CD4-positive, CD25-positive, alpha-beta regulatory T cell (primary cell): ENCODE measurements at regions not wholly inside any gene's neighbourhood (a gene's known extent, or its start where the extent isn't known, plus 50 kb on each side); places are given as distances from the start of the nearest gene placed in this dataset.

ENCODE experiments used
- ATAC-seq, 2 donors: fragments of 150-1000 bp; cut with Tn5 transposase; one replicate each; pipeline ENCODE4 v1.10.0; 2021; ENCODE audit warnings: low read depth in 2 of 2, moderate number of reproducible peaks in 2 of 2, moderate library complexity in 1 of 2
- DNase-seq, 3 donors: peaks; one replicate each; pipeline versions ENCODE4 v3.0.0 to v3.0.0-alpha.2; 2012 to 2022; ENCODE audit warnings: mixed read lengths in 1 of 3
- H3K27ac ChIP-seq: one replicate; pipeline ENCODE4 v1.7.0; 2013; ENCODE audit warnings: mild to moderate bottlenecking, low read length; ENCODE audit not compliant: insufficient read depth, poor library complexity, severe bottlenecking
- H3K27me3 ChIP-seq: one replicate; pipeline ENCODE4 v1.7.0; 2013; ENCODE audit warnings: low read length; ENCODE audit not compliant: control insufficient read depth, insufficient read depth
- H3K36me3 ChIP-seq: one replicate; pipeline ENCODE4 v1.7.0; 2013; ENCODE audit warnings: mild to moderate bottlenecking, low read length, moderate library complexity; ENCODE audit not compliant: control insufficient read depth, insufficient read depth
- H3K4me1 ChIP-seq: 2 replicates; pipeline ENCODE4 v1.7.0; 2013; ENCODE audit warnings: mild to moderate bottlenecking, low read length; ENCODE audit not compliant: insufficient read depth, control insufficient read depth, poor library complexity, severe bottlenecking
- H3K4me3 ChIP-seq: one replicate; pipeline ENCODE4 v1.7.0; 2013; ENCODE audit warnings: low read depth, mild to moderate bottlenecking, low read length, moderate library complexity
- H3K9me3 ChIP-seq, 2 experiments: 1 replicate in 1 of 2; 2 replicates in 1 of 2; pipeline ENCODE4 v1.7.0; 2013; ENCODE audit warnings: low read length in 2 of 2, mild to moderate bottlenecking in 1 of 2, moderate library complexity in 1 of 2; ENCODE audit not compliant: control insufficient read depth in 2 of 2
- H3K27ac Mint-ChIP-seq, 3 donors: one replicate each; pipeline ENCODE4 v1.8.0; 2020 to 2022; ENCODE audit warnings: mild to moderate bottlenecking in 3 of 3, mixed read lengths in 3 of 3, moderate library complexity in 2 of 3
- H3K27me3 Mint-ChIP-seq: one replicate; pipeline ENCODE4 v1.8.0; 2022; ENCODE audit warnings: mild to moderate bottlenecking, mixed read lengths
- H3K36me3 Mint-ChIP-seq: one replicate; pipeline ENCODE4 v1.8.0; 2020; ENCODE audit warnings: mixed read lengths
- H3K4me1 Mint-ChIP-seq, 4 donors: one replicate each; pipeline ENCODE4 v1.8.0; 2020 to 2022; ENCODE audit warnings: mixed read lengths in 4 of 4, mild to moderate bottlenecking in 1 of 4
- H3K4me3 Mint-ChIP-seq, 4 donors: one replicate each; pipeline ENCODE4 v1.8.0; 2020 to 2022; ENCODE audit warnings: mild to moderate bottlenecking in 4 of 4, mixed read lengths in 4 of 4, moderate library complexity in 3 of 4
- H3K9me3 Mint-ChIP-seq, 7 donors: one replicate each; pipeline ENCODE4 v1.8.0; 2020 to 2022; ENCODE audit warnings: mixed read lengths in 7 of 7, mild to moderate bottlenecking in 3 of 7, moderate library complexity in 2 of 7

DNA sequence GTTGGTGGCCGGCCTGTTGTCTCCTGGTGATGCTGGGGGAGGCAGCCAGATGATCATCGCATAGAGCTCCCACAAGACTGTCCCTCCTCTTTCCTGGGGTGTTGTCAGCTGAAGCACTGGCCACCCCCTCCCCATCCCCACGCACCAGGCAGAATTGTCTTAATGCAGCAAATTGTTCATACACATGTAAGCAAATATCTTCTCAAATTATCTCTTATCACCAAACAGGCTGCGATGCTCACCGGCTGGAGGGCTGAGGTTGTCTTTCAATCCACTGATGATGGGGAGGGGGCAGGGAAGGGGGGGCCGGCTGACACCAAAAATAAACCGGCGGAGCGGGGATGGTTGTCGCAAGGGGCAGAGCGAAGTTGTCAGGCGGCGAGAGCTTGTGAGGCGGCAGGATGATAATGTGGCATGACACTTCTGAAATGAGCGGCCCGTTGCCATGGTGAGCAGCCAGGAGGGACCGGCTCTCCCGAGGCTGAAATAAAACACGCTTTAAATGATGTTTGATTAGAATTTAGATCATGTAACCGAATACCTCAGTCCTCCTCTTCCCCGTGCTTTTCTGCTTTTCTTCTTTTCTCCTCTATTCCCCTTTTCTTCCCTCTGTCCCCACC is 59.8 kb downstream of the MRM1 start:
- Mint-ChIP-seq H3K27me3 (peaks cover 28% of the 10 kb centered on the region), H3K9me3 (peaks cover 0 to 3% (median 0%) of the 10 kb centered on the region in 7 donors), H3K4me3 (no peak overlapping the region), H3K4me1 (peaks cover 0 to 9% (median 1%) of the 10 kb centered on the region in 4 donors), H3K27ac (no peak overlapping the region), H3K36me3 (peaks cover 3% of the 10 kb centered on the region)
- no peak overlapping the region for H3K27ac ChIP-seq
- no peaks in the 10 kb centered on the region for H3K9me3 ChIP-seq
- H3K4me3 ChIP-seq = no peak overlapping the region
- no peak for DNase-seq
- peaks cover 8% of the 10 kb centered on the region for H3K4me1 ChIP-seq
- H3K36me3 ChIP-seq = no peaks in the 10 kb centered on the region
- H3K27me3 ChIP-seq = peaks cover 9% of the 10 kb centered on the region
- no peak for ATAC-seq

DNA sequence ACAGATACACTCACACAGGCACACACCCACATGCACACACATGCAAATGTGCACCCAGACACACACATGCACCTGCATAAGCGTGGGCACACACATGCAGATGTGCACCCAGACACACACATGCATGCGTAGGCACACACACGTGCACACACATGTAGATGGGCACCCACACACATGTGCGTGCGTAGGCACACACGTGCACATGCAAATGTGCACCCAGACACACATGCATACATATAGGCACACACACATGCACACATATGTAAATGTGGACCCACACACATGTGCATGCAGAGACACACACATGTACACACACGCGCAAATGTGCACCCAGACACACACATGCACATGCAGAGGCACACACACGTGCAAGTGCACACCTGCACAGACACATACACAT is 60.3 kb downstream of the MRM1 start:
- Mint-ChIP-seq H3K4me3 (no peak overlapping the region), H3K36me3 (peaks cover 3% of the 10 kb centered on the region), H3K9me3 (peaks cover 0 to 3% (median 0%) of the 10 kb centered on the region in 7 donors), H3K27me3 (peaks cover 31% of the 10 kb centered on the region), H3K4me1 (peaks cover 0 to 6% (median under 1%) of the 10 kb centered on the region in 4 donors), H3K27ac (peak overlapping the region in 1 of 3 donors; percentile 14)
- H3K4me3 ChIP-seq = no peak overlapping the region
- peaks cover 8% of the 10 kb centered on the region for H3K4me1 ChIP-seq
- no peak for ATAC-seq
- no peaks in the 10 kb centered on the region for H3K9me3 ChIP-seq
- H3K27me3 ChIP-seq = peaks cover 5% of the 10 kb centered on the region
- no peaks in the 10 kb centered on the region for H3K36me3 ChIP-seq
- no peak for DNase-seq
- no peak overlapping the region for H3K27ac ChIP-seq

DNA sequence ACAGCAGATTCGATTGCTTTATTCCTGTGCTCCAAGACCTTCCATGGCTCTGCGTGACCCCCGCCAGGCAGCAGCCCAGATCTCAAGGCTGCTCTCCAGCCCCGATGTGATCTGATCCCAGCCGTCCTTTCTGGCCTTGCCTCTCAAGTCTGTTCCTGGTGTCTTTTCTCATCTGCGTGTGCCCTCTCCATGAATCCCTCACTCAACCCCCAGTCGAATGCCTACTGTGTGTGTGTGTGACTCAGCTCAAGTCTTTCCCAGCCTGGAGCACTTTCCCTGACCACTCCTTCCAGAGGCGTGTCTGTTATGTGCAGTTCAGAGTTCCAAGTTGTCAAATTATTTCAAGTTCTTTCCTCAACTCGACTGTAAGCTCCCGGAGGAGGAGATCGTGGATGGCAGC is 64.0 kb downstream of the MRM1 start:
- H3K27ac ChIP-seq = no peak overlapping the region
- H3K27me3 Mint-ChIP-seq = peaks cover 15% of the 10 kb centered on the region
- no peaks in the 10 kb centered on the region for H3K36me3 ChIP-seq
- no peak overlapping the region for H3K4me3 ChIP-seq
- no peaks in the 10 kb centered on the region for H3K9me3 Mint-ChIP-seq
- no peaks in the 10 kb centered on the region for H3K4me1 ChIP-seq
- H3K9me3 ChIP-seq = no peaks in the 10 kb centered on the region
- no peak overlapping the region for H3K27ac Mint-ChIP-seq
- no peaks in the 10 kb centered on the region for H3K4me1 Mint-ChIP-seq
- ATAC-seq = no peak
- H3K4me3 Mint-ChIP-seq = no peak overlapping the region
- no peak for DNase-seq
- H3K27me3 ChIP-seq = no peaks in the 10 kb centered on the region
- peaks cover 3% of the 10 kb centered on the region for H3K36me3 Mint-ChIP-seq

DNA sequence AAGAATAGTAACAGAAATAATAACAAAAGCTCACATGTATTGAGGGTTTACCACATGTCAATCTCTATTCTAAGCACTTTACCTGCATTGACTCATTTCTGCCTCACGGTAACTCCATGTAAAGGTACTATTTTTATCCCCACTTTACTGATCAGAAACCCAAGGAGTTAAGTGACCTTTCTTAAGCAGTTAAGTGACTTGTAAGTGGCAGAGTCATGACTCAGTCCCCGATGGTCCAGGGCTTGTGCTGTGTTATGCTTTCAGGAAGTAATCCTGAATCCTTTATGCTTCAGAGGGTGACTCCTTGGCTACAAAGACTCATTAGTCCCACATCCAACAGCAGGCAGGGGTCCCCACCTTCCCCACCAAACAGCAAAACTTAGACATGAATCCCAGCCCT is 66.5 kb downstream of the MRM1 start:
- ATAC-seq = no peak
- no peaks in the 10 kb centered on the region for H3K9me3 Mint-ChIP-seq
- no peak for DNase-seq
- Histone ChIP-seq H3K27me3 (no peaks in the 10 kb centered on the region), H3K27ac (no peak overlapping the region), H3K4me3 (no peak overlapping the region), H3K9me3 (no peaks in the 10 kb centered on the region), H3K36me3 (no peaks in the 10 kb centered on the region), H3K4me1 (no peaks in the 10 kb centered on the region)
- no peak overlapping the region for H3K27ac Mint-ChIP-seq
- no peak overlapping the region for H3K4me3 Mint-ChIP-seq
- no peaks in the 10 kb centered on the region for H3K36me3 Mint-ChIP-seq
- peaks cover 0 to 12% (median 5%) of the 10 kb centered on the region in 4 donors for H3K4me1 Mint-ChIP-seq
- H3K27me3 Mint-ChIP-seq = peaks cover 4% of the 10 kb centered on the region

DNA sequence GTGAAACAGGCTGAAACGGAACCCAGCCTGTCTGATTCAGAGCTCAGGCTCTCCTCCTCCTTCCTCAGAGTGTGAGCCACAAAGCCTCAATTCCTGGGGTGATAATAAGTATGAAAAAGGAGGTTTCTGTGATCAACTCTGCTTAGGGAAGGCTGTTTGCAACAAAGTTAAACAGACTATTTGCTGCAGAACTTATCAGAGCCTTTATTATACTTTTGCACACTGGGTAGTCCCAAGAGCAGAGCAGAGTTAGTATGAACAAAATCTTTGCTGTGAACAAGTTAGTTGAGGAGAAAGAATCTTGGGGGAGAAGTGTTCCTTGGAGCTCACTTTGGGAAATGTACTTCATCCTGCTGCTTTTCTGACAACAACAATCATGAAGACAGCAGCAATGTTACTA is 67.4 kb downstream of the MRM1 start:
- no peaks in the 10 kb centered on the region for H3K36me3 ChIP-seq
- no peaks in the 10 kb centered on the region for H3K9me3 ChIP-seq
- Mint-ChIP-seq H3K36me3 (no peaks in the 10 kb centered on the region), H3K9me3 (no peaks in the 10 kb centered on the region), H3K4me1 (peaks cover 0 to 21% (median 10%) of the 10 kb centered on the region in 4 donors), H3K27ac (peak overlapping the region in 1 of 3 donors; percentile 2), H3K4me3 (no peak overlapping the region), H3K27me3 (peaks cover 4% of the 10 kb centered on the region)
- peaks cover 5% of the 10 kb centered on the region for H3K4me1 ChIP-seq
- H3K4me3 ChIP-seq = no peak overlapping the region
- no peak overlapping the region for H3K27ac ChIP-seq
- H3K27me3 ChIP-seq = no peaks in the 10 kb centered on the region
- ATAC-seq (no peak), DNase-seq (no peak)

DNA sequence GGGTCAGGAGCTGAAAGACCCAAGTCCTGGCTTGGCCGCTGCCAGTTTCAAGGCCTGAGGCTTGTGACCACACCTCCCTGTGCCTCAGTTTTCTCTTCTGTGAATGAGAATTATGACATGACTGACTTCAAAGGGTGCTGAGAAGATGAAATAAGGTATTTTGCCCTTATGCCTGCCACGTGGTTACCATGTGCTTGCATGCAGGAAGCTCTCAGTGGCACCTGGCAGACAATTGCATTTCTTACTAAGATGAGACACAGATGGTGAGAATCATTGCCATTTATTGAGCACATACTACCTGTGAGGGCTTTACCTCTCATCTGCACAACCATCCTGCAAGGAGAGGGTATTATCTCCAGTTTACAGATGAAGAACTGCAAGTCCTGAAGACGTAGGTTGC is 69.8 kb downstream of the MRM1 start:
- DNase-seq = peak in 1 of 3 donors; percentile 34
- Mint-ChIP-seq H3K36me3 (no peaks in the 10 kb centered on the region), H3K9me3 (no peaks in the 10 kb centered on the region), H3K27ac (no peak overlapping the region), H3K4me3 (no peak overlapping the region), H3K4me1 (peaks cover 11 to 44% (median 29%) of the 10 kb centered on the region in 4 donors), H3K27me3 (peaks cover 2% of the 10 kb centered on the region)
- H3K27me3 ChIP-seq = no peaks in the 10 kb centered on the region
- no peak for ATAC-seq
- H3K9me3 ChIP-seq = no peaks in the 10 kb centered on the region
- H3K27ac ChIP-seq = no peak overlapping the region
- peaks cover 28% of the 10 kb centered on the region for H3K4me1 ChIP-seq
- no peak overlapping the region for H3K4me3 ChIP-seq
- H3K36me3 ChIP-seq = no peaks in the 10 kb centered on the region

DNA sequence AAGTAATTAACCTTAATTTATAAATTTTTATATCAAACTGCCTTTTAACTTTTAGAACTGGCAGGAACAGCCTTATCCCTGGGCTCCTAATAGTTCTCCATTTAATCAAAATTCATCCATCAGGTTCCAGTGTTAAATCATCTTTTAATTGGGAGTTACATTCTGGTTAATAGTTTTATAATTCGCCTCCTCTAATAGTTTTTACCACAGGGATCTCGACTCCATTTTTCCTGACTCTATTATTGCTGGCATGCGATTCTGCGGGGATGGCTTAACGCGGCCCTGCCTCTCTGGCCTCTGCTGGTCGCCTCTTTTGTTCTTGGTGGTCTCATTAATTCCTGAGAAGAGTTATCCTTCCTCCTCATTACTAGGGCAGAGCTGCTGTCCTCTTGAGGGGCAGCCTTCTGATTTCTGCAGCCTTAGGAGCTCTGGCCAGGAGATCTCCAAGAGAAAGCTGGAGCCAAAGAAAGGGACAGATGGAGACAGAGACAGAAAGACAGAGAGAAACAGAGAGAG is 71.1 kb downstream of the MRM1 start:
- Mint-ChIP-seq H3K36me3 (no peaks in the 10 kb centered on the region), H3K27me3 (no peaks in the 10 kb centered on the region), H3K27ac (peak overlapping the region in 2 of 3 donors; percentile 3 to 91), H3K4me1 (peaks cover 11 to 47% (median 33%) of the 10 kb centered on the region in 4 donors), H3K4me3 (no peak overlapping the region), H3K9me3 (no peaks in the 10 kb centered on the region)
- DNase-seq (no peak), ATAC-seq (no peak)
- Histone ChIP-seq H3K9me3 (no peaks in the 10 kb centered on the region), H3K4me1 (peaks cover 32% of the 10 kb centered on the region), H3K4me3 (no peak overlapping the region), H3K27me3 (no peaks in the 10 kb centered on the region), H3K36me3 (no peaks in the 10 kb centered on the region), H3K27ac (no peak overlapping the region)

DNA sequence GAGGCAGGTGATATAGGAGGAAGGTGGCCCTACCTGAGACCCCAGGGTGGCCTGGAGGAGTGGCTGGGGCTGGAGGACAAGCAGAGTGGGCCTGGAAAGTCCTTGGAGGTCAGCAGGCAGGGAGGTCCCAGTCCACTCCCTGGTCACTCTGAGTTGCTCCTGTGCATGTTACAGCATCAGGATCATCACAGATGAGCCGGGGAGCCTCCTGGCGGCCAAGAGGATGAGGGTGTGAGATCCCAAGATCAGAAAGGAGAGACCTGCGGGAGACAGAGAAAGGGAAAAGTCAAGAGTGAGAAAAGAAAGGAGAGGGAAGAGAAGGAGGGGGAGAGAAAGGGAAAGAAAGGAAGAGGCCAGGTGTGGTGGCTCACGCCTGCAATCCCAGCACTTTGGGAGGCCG is 71.7 kb downstream of the MRM1 start:
- H3K4me1 ChIP-seq = peaks cover 32% of the 10 kb centered on the region
- DNase-seq (no peak), ATAC-seq (no peak)
- no peak overlapping the region for H3K27ac ChIP-seq
- H3K27me3 Mint-ChIP-seq = no peaks in the 10 kb centered on the region
- no peaks in the 10 kb centered on the region for H3K36me3 Mint-ChIP-seq
- H3K4me3 Mint-ChIP-seq = no peak overlapping the region
- H3K36me3 ChIP-seq = no peaks in the 10 kb centered on the region
- no peaks in the 10 kb centered on the region for H3K27me3 ChIP-seq
- no peak overlapping the region for H3K4me3 ChIP-seq
- H3K27ac Mint-ChIP-seq = peak overlapping the region; percentile 3 to 91 (median 91)
- no peaks in the 10 kb centered on the region for H3K9me3 ChIP-seq
- H3K9me3 Mint-ChIP-seq = no peaks in the 10 kb centered on the region
- peaks cover 11 to 47% (median 33%) of the 10 kb centered on the region in 4 donors for H3K4me1 Mint-ChIP-seq
